Spleen (tissue), 7 donors: ENCODE measurements at regions not wholly inside any gene's neighbourhood (a gene's known extent, or its start where the extent isn't known, plus 50 kb on each side); places are given as distances from the start of the nearest gene placed in this dataset.

Experiments used
- CTCF ChIP-seq, 11 experiments: fragments of 200-600 bp in 7 of 11; fragments of 450-650 bp in 4 of 11; sonication (generic) in 4 of 11; IDR thresholded peaks in 8 of 11; conservative IDR thresholded peaks in 3 of 11; 1 replicate in 7 of 11; 2 replicates in 4 of 11; pipeline versions ENCODE4 v1.4.0 to v1.8.0; 2016 to 2021; ENCODE audit warnings: antibody characterized with exemption in 11 of 11, inconsistent platforms in 4 of 11, mild to moderate bottlenecking in 1 of 11
- POLR2A ChIP-seq, 3 donors: fragments of 450-650 bp; IDR thresholded peaks; one replicate each; pipeline ENCODE4 v1.5.1; 2017; ENCODE audit warnings: antibody characterized with exemption in 3 of 3, mild to moderate bottlenecking in 1 of 3
- POLR2AphosphoS5 ChIP-seq, 3 donors: sonication (generic); formaldehyde crosslinking; IDR thresholded peaks; one replicate each; pipeline ENCODE4 v1.5.1; 2017; ENCODE audit warnings: antibody characterized with exemption in 3 of 3
- donor health status: DM: no; HTN: no; CAD: no; lungs with moderate emphysema.
- donor health status: DM: no; HTN: no; CAD: no.
- donor health status: DM: no; HTN: no; CAD: no.

- TF ChIP-seq CTCF (IDR thresholded peaks at IDR 0.05 in 8 of 11, conservative IDR thresholded peaks at IDR 0.05 in 3 of 11) (no peak), POLR2A (IDR thresholded peaks at IDR 0.05) (no peak), POLR2AphosphoS5 (IDR thresholded peaks at IDR 0.05) (no peak)
These were observed 77.1 kb upstream of the KCTD3 start for GRCh38 chr1:215489771-215490565.
